22Rv1 (cell line): ENCODE measurements at regions not wholly inside any gene's neighbourhood (a gene's known extent, or its start where the extent isn't known, plus 50 kb on each side); places are given as distances from the start of the nearest gene placed in this dataset.

Experiments
- H3K27ac ChIP-seq: fragments of 450-650 bp; 2 replicates; pipeline ENCODE4 v1.5.1; 2017
- ZFX ChIP-seq: fragments of 450-650 bp; IDR thresholded peaks from 2 replicates; pipeline ENCODE4 v1.6.1; 2017; ENCODE audit warnings: antibody characterized with exemption, borderline replicate concordance
- TF ChIP-seq, protein P1 (sequence below): fragments of 450-650 bp; IDR thresholded peaks from 2 replicates; pipeline ENCODE4 v1.5.1; 2017; ENCODE audit warnings: mild to moderate bottlenecking

- TF ChIP-seq ZFX: no peak
- TF ChIP-seq, protein P1, sequence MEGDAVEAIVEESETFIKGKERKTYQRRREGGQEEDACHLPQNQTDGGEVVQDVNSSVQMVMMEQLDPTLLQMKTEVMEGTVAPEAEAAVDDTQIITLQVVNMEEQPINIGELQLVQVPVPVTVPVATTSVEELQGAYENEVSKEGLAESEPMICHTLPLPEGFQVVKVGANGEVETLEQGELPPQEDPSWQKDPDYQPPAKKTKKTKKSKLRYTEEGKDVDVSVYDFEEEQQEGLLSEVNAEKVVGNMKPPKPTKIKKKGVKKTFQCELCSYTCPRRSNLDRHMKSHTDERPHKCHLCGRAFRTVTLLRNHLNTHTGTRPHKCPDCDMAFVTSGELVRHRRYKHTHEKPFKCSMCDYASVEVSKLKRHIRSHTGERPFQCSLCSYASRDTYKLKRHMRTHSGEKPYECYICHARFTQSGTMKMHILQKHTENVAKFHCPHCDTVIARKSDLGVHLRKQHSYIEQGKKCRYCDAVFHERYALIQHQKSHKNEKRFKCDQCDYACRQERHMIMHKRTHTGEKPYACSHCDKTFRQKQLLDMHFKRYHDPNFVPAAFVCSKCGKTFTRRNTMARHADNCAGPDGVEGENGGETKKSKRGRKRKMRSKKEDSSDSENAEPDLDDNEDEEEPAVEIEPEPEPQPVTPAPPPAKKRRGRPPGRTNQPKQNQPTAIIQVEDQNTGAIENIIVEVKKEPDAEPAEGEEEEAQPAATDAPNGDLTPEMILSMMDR: no peak
- H3K27ac ChIP-seq: no peak overlapping the region
Measured at GRCh38 chr15:66844041-66844746, 142.2 kb downstream of the SMAD6 start.

DNA sequence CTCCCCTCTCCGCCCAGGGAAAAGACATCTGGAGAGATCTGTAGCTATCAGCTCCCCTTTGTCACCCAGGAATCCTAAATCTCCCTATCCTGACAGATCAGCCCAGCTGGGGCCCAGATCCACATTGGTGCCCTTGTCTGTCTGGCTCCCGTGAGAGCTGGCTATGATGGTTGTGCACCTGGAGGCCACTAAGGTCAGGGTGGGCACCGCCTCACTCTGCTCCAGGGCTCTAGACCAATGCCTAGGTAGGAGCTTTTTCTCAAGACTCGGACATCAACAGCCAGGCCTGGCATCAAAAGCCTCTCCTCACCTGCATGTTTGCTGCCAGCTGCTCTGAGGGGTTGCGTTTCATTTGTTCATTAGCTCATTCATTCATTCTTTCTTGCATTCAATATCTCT, 142.7 kb downstream of the SMAD6 start:
- TF ChIP-seq, protein P1: no peak
- no peak for TF ChIP-seq ZFX
- H3K27ac ChIP-seq: no peak overlapping the region

GRCh38 chr15:66845266-66845785, 143.3 kb downstream of the SMAD6 start:
- no peak overlapping the region for H3K27ac ChIP-seq
- TF ChIP-seq, protein P1: no peak
- TF ChIP-seq ZFX: no peak

- TF ChIP-seq ZFX: no peak
- TF ChIP-seq, protein P1: no peak
- H3K27ac ChIP-seq: no peak overlapping the region
Measured at GRCh38 chr15:66846031-66846430, 144.0 kb downstream of the SMAD6 start.

DNA sequence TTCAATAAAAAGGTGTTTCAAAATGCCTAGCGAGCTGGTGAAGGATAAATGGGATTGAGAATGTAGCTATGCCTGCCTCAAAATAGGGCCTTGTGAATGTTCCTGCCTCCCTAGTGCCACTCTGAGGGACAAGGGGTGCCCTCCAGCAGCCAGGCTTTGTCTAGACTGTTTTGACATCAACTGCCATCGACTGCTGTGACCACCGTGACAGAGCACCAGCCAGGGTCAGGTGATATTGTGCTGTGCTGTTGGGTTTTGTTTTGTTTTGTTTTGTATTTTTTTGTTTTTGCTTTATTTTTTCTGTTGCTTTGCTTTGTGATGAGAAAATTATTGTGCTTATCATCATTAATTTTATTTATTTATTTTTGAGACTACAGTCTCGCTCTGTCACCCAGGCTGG, 144.8 kb downstream of the SMAD6 start:
- no peak for TF ChIP-seq ZFX
- TF ChIP-seq, protein P1: no peak
- H3K27ac ChIP-seq: no peak overlapping the region

DNA sequence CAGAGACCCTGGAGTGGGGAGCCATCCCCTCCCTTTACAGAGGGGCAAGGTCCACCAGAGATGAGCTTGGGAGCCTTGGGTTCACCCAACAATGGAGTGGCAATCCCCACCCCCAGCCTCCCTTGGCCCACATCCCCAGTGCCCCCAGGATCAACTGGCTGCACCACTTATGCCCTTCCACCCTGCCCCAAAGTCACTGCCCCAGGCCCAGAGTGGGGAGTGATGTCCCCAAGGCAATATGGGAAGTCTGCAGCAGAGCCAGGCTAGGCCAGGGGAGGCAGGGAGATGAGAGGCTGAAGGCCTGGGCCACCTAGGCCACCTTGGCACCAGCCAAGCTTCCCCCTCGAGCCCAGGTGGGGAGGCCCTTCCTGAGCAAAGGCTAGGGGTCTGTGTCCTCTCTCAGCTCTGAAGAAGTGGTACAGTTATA, 145.5 kb downstream of the SMAD6 start:
- TF ChIP-seq, protein P1: no peak
- no peak for TF ChIP-seq ZFX
- H3K27ac ChIP-seq: no peak overlapping the region

DNA sequence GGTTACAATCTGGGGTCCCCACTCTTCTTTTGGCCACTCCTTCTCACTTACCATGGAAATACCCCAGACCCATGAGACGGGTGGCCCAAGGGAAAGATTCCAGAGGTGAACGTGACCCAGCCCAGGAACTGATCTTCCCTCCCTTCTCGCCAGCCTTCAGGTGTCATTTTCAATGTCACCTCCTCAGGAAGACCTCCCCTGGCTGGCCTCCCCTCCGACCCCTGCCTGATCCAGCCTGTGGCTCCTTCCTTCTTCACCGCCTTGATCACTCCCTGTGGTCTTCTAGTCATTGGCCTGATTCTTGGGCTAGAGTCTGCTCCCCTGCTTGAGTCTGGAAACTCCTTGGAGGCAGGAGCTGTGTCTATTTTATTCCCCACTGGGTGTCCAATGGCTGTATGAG, 146.1 kb downstream of the SMAD6 start:
- no peak overlapping the region for H3K27ac ChIP-seq
- no peak for TF ChIP-seq ZFX
- TF ChIP-seq, protein P1: no peak
